Mucosa of rectum (tissue), 2 donors: ENCODE measurements at regions not wholly inside any gene's neighbourhood (a gene's known extent, or its start where the extent isn't known, plus 50 kb on each side); places are given as distances from the start of the nearest gene placed in this dataset.

ENCODE experiments used
- H3K27ac ChIP-seq, 2 donors: one replicate each; pipeline ENCODE4 v1.7.0; 2013; ENCODE audit warnings: inconsistent platforms in 2 of 2, low read depth in 2 of 2, low read length in 2 of 2
- H3K27me3 ChIP-seq, 2 donors: one replicate each; pipeline ENCODE4 v1.7.0; 2013; ENCODE audit warnings: low read length in 2 of 2; ENCODE audit not compliant: control insufficient read depth in 2 of 2, insufficient read depth in 2 of 2
- H3K36me3 ChIP-seq, 2 donors: one replicate each; pipeline ENCODE4 v1.7.0; 2013; ENCODE audit warnings: low read length in 2 of 2; ENCODE audit not compliant: control insufficient read depth in 2 of 2, insufficient read depth in 2 of 2
- H3K4me1 ChIP-seq, 2 donors: one replicate each; pipeline ENCODE4 v1.7.0; 2013; ENCODE audit warnings: low read length in 2 of 2, mild to moderate bottlenecking in 1 of 2; ENCODE audit not compliant: control insufficient read depth in 2 of 2, insufficient read depth in 2 of 2
- H3K4me3 ChIP-seq, 2 donors: one replicate each; pipeline ENCODE4 v1.7.0; 2013; ENCODE audit warnings: low read length in 2 of 2
- H3K9ac ChIP-seq, 2 donors: one replicate each; pipeline ENCODE4 v1.7.0; 2013; ENCODE audit warnings: low read length in 2 of 2, low read depth in 1 of 2, mild to moderate bottlenecking in 1 of 2
- H3K9me3 ChIP-seq, 2 donors: one replicate each; pipeline ENCODE4 v1.7.0; 2013; ENCODE audit warnings: low read length in 2 of 2; ENCODE audit not compliant: control insufficient read depth in 2 of 2
- donor health status: healthy.
- donor health status: Normal muscosa, but diverticular disease.

DNA sequence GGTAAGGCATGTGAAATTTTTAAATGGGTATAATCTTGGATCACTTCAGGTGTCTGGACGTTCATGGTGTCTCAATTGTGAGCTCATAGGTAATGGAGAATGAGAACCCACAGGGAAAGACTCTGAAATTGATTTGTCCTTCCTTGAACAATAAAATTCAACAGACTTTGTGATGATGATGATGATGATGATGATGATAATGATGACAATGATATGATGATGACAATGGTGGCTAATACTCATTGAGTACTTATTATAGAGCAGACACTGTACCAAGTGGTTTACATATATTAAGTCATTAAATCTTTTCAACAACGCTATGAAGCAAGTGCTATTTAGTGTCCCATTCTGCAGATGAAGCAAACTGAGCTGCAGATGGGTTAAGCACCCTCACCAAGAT lies 86.6 kb upstream of the BDNF start:
- no peak overlapping the region for H3K27ac ChIP-seq
- no peaks in the 10 kb centered on the region for H3K27me3 ChIP-seq
- H3K9ac ChIP-seq, result no peak overlapping the region
- H3K4me3 ChIP-seq, result no peak overlapping the region
- H3K9me3 ChIP-seq, result no peaks in the 10 kb centered on the region
- no peaks in the 10 kb centered on the region for H3K4me1 ChIP-seq
- no peaks in the 10 kb centered on the region for H3K36me3 ChIP-seq

DNA sequence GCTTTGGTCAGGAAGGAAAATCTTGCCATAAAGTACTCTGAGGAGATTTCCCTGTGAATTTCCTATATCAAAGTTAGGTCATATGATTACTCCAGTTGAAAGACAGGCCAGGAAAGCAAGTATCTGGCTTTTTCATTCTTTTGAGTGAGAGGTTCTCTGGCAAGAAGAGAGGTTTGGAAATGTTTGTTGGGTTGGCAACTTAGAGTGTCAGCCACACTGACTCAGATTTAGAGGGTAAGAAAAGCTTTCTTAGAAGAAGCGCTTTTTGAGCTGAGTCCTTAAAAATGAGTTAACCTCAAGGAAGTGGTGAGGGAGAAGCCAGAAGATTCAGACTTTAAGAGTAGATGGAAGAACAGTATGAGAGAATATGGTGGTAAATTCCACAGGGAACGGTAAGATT lies 86.1 kb upstream of the BDNF start:
- Histone ChIP-seq H3K36me3 (no peaks in the 10 kb centered on the region), H3K4me1 (no peaks in the 10 kb centered on the region), H3K27ac (no peak overlapping the region), H3K9ac (no peak overlapping the region), H3K4me3 (no peak overlapping the region), H3K27me3 (no peaks in the 10 kb centered on the region), H3K9me3 (no peaks in the 10 kb centered on the region)

DNA sequence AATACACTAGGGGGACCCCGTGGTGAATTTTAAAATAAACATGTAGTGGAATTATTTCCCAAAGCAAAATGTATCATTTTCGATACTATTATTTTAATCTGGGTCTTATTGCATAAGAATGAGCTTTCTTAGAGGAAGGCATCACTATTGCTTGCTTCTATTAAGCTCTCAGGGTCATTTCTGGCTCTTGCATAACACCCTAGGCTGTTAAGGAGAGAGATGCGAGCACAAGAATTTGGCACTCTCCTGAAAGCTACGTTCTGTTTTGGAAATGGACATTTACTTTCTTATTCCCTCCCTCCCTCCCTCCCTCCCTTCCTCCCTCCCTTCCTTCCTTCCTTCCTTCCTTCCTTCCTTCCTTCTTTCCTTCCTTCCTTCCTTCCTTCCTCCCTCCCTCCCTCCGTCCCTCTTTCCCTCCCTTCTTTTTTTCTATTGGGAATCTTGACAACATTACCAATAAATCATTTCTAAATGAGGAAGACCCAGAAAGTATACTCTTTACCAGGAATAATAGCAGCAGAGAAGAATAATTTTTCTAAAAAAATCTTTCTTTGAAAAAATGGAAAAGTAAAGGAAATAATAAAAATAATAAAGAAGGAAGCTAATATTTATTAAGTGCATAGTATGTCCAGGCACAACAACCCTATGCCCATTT lies 83.6 kb upstream of the BDNF start:
- no peaks in the 10 kb centered on the region for H3K4me1 ChIP-seq
- H3K9ac ChIP-seq, result no peak overlapping the region
- no peak overlapping the region for H3K27ac ChIP-seq
- no peaks in the 10 kb centered on the region for H3K9me3 ChIP-seq
- no peaks in the 10 kb centered on the region for H3K27me3 ChIP-seq
- no peaks in the 10 kb centered on the region for H3K36me3 ChIP-seq
- no peak overlapping the region for H3K4me3 ChIP-seq

DNA sequence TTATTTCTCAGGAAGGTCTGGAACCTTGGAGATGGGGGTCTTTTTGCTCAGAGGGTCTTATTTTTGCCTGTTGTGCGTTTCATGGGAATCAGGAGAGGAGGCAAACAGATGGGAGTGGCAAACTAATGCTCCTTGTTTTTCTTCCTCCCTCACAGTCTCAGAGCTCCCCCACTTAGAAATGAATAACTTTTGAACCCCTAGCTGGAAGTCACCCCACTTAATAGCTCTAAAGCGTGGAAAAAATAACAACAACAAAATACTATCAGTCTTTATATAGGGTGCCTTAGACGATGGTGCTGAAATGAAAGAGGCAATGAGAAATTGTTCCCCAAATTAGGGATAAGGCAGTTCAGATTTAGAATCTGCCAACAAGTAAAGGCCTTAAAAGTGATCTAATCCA lies 76.8 kb upstream of the BDNF start:
- no peaks in the 10 kb centered on the region for H3K9me3 ChIP-seq
- no peaks in the 10 kb centered on the region for H3K4me1 ChIP-seq
- no peaks in the 10 kb centered on the region for H3K36me3 ChIP-seq
- H3K27me3 ChIP-seq, result no peaks in the 10 kb centered on the region
- H3K9ac ChIP-seq, result no peak overlapping the region
- no peak overlapping the region for H3K4me3 ChIP-seq
- no peak overlapping the region for H3K27ac ChIP-seq

DNA sequence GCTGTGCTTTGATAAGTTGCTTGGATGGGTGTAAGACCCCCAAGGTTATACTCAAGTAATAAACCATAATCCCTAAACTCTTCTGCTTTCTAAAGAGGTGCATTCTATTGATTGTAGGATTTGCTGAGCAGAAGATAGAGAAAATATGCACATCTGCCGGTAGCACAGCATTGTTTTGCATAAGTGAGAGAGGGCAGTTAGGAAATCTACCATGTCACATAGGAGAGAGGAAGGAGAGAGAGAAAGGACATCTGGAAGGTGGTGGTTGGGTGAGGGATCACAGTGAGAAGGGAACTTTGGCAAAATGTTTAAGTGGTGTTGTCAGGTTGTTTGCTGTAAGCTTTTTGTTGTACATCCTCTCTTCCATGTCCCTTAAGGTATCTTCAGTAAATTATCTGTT lies 73.6 kb upstream of the BDNF start:
- Histone ChIP-seq H3K4me1 (no peaks in the 10 kb centered on the region), H3K9me3 (no peaks in the 10 kb centered on the region), H3K36me3 (no peaks in the 10 kb centered on the region), H3K27ac (no peak overlapping the region), H3K4me3 (no peak overlapping the region), H3K9ac (no peak overlapping the region), H3K27me3 (no peaks in the 10 kb centered on the region)

DNA sequence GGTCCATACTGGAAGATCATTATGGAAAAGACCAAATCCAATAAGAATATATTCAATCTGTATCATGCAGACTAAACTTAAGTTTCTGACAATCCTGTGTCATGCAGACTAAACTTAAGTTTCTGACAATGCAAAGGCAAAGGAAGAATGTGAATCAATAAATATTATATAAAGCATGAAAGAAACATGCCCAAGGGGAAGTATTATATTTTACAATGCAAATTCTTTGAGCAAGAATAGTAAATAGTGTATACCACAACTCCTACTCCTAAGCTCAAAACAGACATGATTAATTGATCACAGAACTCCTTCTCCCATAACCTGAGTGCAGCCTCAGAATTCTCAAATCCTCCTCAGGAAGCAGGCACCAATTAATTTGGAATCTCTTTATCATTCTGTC lies 71.3 kb upstream of the BDNF start:
- Histone ChIP-seq H3K27ac (no peak overlapping the region), H3K9ac (no peak overlapping the region), H3K4me3 (no peak overlapping the region), H3K9me3 (no peaks in the 10 kb centered on the region), H3K4me1 (no peaks in the 10 kb centered on the region), H3K36me3 (no peaks in the 10 kb centered on the region), H3K27me3 (no peaks in the 10 kb centered on the region)

DNA sequence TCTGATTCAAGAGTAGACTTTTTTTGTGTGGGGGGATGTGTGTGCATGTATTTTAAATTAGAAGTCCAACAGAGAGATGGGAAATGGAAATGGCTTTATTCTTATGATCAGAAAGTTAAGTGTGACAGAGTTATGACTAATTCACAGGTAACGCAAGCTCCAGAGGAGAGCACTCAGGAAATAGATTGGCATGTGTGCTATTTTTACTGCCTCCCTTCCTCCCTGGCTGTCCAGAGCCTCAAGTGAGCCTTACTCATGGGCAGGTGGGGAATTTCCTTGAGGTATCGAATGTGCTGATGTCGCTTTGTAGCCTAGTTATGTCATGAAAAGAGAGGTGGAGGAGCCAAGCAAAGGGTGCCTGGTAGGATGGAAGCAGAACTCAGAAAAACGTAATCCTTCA lies 70.3 kb upstream of the BDNF start:
- Histone ChIP-seq H3K9me3 (no peaks in the 10 kb centered on the region), H3K4me3 (no peak overlapping the region), H3K27me3 (no peaks in the 10 kb centered on the region), H3K9ac (no peak overlapping the region), H3K36me3 (no peaks in the 10 kb centered on the region), H3K27ac (no peak overlapping the region), H3K4me1 (no peaks in the 10 kb centered on the region)

DNA sequence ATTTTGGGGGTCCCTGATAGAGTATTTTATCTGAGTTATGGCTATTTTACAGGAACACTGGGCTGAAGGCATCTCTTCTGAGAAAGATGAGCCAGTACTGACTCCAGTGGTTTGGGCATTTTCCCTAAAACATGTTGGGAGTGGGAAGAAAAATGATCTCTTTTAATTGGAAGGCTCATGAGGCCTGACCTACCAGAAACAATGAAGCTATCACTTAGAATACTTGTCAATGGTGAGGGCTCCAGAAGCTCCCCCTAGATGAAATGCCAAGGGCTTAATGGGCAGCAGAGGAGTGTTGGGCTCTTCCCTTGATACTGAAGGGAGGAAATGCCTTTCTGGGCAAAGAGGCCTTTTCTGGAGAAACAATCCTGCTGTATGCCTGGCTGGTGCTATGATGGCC lies 63.5 kb upstream of the BDNF start:
- Histone ChIP-seq H3K27me3 (no peaks in the 10 kb centered on the region), H3K9me3 (no peaks in the 10 kb centered on the region), H3K4me3 (no peak overlapping the region), H3K9ac (no peak overlapping the region), H3K36me3 (no peaks in the 10 kb centered on the region), H3K4me1 (no peaks in the 10 kb centered on the region), H3K27ac (no peak overlapping the region)

DNA sequence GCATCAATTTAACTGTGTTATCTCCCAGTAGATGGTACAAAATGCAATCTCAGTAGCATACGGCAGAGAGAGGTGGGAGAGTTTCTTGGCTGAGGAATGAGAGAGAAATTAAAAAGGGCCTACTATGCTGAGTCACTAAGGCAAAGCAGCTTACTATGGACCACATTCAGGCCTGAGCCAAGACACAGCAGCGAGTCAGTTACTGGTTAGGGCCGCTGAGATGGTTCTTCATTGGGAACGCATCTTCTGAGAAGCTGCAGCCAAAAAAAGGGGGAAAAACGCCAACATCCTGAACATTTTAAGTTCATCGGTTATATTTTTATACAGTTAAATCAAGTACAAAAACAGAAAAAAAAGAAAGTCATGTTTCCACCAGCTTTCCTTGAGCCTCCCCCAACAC lies 61.1 kb upstream of the BDNF start:
- no peaks in the 10 kb centered on the region for H3K9me3 ChIP-seq
- no peaks in the 10 kb centered on the region for H3K4me1 ChIP-seq
- no peak overlapping the region for H3K27ac ChIP-seq
- no peak overlapping the region for H3K4me3 ChIP-seq
- H3K9ac ChIP-seq, result no peak overlapping the region
- H3K27me3 ChIP-seq, result no peaks in the 10 kb centered on the region
- H3K36me3 ChIP-seq, result no peaks in the 10 kb centered on the region

DNA sequence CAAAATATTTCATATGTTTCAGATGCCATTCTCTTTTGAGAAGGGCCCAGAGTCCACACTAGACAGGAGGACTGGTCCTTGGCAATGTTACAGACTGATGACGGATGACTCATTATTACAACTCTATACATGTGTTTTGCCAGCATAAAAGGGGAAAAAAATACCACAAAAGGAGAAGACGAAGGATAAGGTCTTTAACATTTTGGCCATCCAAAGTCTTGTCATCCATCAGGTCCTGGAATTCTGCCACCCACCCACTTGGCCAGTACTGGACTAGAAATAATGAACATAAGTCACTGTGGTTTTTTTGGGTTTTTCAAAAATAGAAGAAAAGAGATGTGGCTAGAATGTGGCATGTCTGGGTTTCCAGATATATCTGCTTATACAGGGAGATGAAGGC lies 57.7 kb upstream of the BDNF start:
- H3K4me1 ChIP-seq, result no peaks in the 10 kb centered on the region
- H3K4me3 ChIP-seq, result no peak overlapping the region
- H3K27ac ChIP-seq, result no peak overlapping the region
- no peaks in the 10 kb centered on the region for H3K36me3 ChIP-seq
- H3K9ac ChIP-seq, result no peak overlapping the region
- H3K9me3 ChIP-seq, result no peaks in the 10 kb centered on the region
- no peaks in the 10 kb centered on the region for H3K27me3 ChIP-seq
